Thyroid gland (tissue), 4 donors: ENCODE measurements at regions not wholly inside any gene's neighbourhood (a gene's known extent, or its start where the extent isn't known, plus 50 kb on each side); places are given as distances from the start of the nearest gene placed in this dataset.

Experiments used
- CTCF ChIP-seq, 6 experiments: fragments of 200-600 bp in 3 of 6; fragments of 450-650 bp in 3 of 6; sonication (generic) in 3 of 6; IDR thresholded peaks; one replicate each; pipeline ENCODE4 v1.5.1; 2016 to 2019; ENCODE audit warnings: antibody characterized with exemption in 6 of 6, mild to moderate bottlenecking in 2 of 6, inconsistent platforms in 1 of 6, moderate library complexity in 1 of 6
- POLR2A ChIP-seq, 2 donors: fragments of 450-650 bp; IDR thresholded peaks; one replicate each; pipeline ENCODE4 v1.6.1; 2017; ENCODE audit warnings: antibody characterized with exemption in 2 of 2, mild to moderate bottlenecking in 2 of 2, moderate library complexity in 1 of 2

DNA sequence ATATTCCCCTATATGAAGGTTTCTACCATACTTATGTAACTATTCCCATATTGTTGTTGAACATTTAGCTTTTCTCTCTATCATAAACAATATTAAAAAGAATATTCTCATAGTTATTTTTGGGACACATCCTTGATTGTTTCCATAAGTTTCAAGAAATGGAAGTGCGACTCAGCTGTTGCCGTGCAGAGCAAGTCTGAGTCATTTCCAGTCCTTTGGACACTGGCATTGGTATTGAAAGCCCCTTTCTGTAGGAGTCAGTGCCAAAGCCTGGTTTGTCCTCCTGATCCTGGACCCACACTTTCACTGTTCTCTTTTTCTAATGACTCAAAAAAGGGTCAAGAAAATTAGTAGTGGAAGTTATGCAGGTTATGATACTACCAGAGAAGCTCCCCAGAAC is 108.3 kb upstream of the DIAPH2 start:
- TF ChIP-seq POLR2A (IDR thresholded peaks at IDR 0.05) (no peak), CTCF (IDR thresholded peaks at IDR 0.05) (no peak)
